Ramos (cell line): ENCODE measurements at regions not wholly inside any gene's neighbourhood (a gene's known extent, or its start where the extent isn't known, plus 50 kb on each side); places are given as distances from the start of the nearest gene placed in this dataset.

ENCODE experiments used
- in situ Hi-C: fragments of 300-500 bp; cut with MboI; formaldehyde crosslinking; loops from one replicate; pipeline ENCODE4 v1.14.3; 2022; ENCODE audit warnings: low sequenced_read_pairs; ENCODE audit not compliant: unreplicated experiment

DNA sequence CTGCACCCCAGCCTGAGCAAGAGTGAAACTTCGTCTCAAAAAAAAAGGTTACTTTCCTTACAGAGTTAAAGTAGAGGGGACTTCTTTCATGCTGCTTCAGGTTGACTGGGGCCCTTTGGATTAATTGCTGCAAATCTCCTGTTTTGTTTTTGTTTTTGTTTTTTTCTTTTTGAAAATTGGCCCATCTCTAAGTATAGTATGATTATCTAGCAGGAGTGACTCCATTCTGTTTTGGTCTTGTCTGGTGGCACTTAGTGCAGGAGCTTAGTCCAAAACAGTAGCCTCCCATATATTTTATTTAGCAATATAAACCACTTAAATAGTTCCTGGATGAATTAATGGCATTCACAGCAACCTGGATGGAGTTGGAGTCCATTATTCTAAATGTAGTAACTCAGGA is 113.0 kb downstream of the RPL22L1 start:
- in situ Hi-C loops: no loop called here

DNA sequence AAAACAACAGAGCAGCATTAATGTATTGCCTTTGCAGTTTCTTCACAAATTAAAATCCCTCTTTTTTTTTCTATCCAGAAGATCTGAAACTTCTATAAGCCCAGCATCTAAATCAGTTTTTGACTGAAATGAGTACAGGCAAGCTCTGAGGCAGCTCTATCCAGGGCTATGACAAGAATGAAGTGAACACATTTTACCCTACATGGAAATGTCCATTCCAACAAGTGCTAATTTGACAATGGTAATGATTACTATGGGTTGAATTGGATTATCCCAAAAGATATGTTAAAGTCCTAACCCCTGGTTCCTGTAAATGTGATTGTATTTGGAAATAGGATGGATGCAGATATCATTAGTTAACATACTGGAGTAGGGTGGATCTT is 115.7 kb downstream of the RPL22L1 start:
- in situ Hi-C loops: no loop called here

DNA sequence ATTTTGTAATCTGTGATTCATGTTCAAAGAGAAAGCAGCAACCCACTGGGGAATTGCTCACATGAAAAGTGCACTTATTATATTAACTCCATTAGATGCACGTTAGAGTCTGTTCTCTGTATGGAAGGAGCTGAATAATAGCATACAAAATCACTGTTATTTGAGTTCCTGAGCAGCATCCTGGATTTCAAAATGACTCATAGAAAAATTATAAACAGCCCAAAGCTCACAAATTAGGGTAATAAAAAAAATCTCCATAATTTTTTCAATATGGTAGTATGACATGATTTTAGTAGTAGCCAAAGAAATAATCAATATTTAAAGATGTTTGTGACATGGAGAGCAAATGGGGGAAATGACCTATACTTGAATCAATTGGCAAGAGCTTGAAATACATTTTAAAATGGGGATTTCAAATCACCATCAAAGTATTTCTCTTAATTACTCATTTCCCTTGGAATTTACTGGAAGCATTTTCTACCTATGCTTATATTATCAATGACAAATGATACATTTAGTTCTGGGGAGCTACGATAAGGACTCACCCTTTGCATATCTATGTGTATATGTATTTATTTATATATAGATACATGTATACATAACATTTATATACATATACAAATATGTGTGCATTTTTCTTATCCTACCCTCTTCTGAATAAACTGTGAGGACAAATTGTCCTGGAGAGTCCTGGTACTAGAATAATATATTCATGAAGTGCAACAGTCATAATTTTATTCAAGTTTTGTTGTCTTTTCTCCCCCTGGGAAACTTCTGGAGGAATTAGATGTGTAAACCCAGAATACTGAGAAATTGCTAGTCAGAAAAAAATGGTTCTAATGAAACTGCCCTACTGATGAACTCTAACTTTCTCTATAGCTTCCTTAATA is 116.3 kb downstream of the RPL22L1 start:
- in situ Hi-C loops: no loop called here

DNA sequence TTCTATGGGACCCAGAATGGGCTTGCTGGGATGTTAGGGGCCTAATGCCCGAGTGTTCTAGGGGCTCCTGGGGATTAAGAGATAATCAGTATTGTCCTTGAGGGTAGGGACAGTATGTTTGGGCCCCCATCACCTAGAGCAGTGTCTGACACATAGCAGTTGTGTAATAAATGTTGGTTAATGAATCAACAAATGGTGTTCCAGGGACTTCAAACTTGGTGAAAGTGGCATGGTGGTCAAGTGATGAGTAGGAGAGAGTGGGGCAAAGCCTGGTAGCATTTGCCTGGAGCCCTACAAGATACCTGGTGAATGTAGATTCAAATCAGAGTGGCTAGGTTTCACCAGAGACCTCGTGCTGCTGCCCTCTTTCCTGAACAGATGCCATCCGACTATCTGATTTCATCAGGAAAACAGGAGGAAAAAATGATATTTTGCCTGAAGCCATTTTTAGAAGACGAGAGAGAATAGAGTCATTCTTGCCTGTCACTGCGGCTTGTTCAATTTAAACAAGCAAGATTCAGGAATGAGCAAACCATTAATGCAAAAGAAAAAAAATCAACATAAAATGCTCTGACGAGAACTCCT is 117.3 kb downstream of the RPL22L1 start:
- in situ Hi-C loops: no loop called here

DNA sequence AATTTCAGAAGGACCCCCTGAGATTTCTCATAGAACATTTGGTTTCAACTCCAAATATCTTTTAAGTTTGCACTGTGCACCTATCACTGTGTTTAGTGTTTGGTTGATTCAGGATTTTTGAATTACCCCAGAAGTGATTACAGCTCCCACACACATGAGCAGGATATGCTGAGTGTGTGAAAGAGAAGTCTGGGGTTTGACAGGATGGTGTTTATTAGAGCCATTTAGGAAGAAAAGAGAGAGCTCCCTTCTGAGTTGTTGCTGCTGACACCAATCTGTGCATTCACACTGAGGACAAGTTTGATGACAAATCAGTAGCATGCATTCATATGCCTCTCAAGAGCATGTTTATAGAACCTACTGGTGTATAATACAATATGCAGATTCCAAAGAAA is 118.1 kb downstream of the RPL22L1 start:
- in situ Hi-C loops: no loop called here

DNA sequence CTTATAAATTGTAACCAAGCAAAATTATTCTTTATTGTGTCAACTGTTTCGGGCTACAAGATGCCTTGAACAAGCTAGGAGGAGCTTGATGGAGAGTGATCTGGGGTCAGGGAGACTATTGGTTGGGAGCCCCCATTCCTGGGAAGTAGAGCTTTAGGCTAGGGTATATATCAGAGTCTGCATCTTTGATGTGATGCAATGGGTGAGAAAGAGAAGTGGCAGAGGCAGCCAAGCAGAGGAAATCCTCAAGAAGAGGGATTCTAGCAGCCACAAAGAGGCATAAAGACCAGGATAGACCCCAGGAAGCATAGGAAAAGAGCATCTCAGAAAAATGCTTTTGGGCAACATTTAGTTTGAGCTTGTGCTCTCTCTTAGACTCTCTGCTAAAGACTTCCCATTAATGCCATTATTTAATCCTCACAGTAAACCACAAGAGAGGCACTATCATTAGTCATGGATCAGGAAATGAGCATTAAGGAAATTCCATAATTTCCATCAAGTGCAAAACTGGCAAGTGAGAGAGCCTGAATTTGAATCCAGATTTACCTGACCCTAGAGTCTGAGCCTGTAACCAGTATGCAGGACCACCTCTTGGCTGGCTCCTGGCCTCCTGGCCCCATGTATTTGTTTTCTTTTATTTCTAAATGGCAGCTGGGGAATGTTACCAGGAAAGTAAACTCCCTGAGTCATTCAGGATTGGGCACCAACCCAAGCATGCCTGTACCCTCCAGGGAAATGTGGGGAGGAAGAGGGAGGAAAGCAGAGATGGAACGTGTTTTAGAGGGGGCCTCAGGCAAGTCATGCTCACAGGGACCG is 118.7 kb downstream of the RPL22L1 start:
- in situ Hi-C loops: no loop called here

DNA sequence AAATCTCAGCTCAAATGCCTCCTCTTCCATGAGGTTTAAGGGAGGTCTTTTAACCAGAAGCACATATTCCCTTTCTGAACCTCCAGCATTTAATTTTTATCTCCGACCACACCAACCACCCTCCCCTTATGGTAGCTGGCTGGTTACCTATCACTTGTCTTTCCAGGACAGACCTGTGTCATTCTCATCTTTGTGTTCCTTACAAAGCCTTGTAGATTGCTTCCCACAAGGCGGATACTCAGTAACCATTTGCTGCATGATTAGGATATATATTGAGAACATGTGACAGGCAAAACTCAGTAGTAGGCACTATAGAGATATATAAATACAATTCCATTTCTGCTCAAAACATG is 119.5 kb downstream of the RPL22L1 start:
- in situ Hi-C loops: no loop called here

DNA sequence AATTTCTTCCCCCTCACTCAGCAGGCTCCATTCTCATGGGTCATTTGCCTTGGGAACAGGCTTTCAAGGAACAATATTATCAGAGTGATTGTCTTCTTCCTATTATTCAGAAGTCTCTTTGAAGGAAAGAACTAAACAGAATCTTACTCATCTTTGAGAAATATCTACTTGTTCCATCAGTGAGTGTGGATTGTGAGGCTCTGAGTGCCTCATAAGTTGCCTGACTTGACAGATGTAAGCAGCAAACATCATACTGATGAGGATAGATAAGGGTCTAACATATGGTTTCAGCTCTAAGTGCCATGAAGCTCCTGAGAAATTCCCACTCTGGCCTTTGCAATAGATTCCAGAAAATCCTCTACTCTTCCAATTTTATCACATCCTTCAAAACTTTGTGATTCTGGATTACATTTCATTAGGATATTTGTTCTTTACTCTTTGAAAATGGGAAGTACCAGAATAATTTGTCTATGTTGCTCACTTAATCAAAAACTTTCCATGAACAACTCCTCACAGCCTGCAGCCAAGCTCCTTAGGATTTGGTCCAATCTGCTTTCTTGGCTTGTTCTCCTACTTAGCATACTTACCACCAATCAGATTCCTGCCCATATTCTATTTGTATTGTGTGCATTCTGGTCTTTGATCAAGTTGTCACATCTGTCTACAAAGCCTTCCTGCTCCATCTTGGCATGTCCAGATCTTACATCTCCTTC is 120.1 kb downstream of the RPL22L1 start:
- in situ Hi-C loops: no loop called here

DNA sequence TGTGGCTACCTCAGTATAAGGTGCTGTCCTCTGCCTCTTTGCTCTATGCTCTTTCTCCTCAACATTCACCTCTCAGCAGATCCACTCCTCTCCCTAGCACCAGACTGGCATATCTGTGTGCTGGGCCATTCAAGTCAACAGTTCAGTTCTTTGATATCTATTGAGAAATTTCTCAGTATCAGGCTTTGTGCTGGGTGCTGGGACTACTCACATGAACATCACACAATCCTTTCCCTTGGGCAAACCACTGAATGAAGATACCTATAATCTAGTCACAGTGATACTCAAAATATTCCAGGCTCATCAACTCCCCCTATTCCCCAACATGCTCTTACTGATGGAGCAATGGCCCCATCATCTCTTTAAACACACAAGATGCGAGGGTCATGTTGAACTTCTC is 120.8 kb downstream of the RPL22L1 start:
- in situ Hi-C loops: no loop called here

DNA sequence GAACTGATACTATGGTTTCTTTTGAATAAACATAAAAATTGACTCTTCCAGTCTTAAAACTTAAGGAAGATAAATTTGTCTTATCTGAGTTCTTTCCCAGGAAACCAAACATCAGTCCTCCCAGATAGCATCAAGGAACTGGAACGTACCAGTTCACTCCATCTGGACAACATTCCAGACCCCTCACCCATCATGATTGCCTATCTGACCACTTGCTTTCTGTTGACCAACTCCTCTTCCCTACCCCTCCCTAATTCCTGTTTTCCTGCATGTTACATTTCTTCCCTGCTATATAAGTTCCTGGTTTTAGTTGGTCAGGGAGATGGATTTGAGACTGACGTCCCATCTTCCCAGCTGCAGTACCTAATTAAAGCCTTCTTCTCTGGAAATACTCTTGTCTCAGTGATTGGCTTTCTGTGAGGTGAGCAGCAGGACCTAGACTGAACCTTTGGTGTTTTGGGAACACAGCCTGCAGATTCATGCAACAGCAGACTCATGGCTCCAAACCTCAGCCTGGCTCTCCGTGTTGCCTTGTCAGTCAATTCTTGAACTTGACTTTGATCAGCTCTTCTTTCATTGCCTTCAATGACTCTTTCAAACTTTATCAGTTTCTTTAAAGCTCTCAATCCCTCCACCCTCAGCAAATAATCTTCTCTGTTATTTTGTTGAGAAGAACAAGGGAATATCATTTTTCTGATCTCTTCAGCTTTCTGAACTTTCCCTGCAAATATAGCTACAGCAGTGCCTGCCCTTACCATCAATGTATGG is 123.6 kb downstream of the RPL22L1 start:
- in situ Hi-C loops: no loop called here

DNA sequence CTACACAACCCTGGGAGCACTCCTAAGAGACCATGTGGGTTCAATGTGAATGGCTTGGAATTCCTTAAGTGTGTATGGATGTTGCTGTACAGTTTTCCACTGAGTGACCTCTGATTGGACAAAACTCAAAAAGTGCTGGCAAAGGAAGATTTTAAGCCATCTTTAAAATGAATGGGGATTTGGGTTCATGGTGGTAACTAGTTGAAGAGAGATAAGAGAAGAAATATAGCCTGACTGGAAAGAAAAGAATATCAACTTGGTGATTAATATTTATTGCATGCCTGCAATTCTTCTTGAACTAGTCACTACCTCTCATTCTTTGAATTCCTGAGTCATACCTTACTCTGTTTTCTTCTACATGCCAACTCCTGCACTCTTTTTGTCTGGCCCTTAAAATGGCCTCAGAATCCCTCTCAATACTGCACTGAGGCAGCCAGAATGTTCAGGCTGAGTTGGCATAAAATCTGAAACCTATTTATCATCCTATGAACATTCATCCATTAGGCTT is 124.7 kb downstream of the RPL22L1 start:
- in situ Hi-C loops: no loop called here

DNA sequence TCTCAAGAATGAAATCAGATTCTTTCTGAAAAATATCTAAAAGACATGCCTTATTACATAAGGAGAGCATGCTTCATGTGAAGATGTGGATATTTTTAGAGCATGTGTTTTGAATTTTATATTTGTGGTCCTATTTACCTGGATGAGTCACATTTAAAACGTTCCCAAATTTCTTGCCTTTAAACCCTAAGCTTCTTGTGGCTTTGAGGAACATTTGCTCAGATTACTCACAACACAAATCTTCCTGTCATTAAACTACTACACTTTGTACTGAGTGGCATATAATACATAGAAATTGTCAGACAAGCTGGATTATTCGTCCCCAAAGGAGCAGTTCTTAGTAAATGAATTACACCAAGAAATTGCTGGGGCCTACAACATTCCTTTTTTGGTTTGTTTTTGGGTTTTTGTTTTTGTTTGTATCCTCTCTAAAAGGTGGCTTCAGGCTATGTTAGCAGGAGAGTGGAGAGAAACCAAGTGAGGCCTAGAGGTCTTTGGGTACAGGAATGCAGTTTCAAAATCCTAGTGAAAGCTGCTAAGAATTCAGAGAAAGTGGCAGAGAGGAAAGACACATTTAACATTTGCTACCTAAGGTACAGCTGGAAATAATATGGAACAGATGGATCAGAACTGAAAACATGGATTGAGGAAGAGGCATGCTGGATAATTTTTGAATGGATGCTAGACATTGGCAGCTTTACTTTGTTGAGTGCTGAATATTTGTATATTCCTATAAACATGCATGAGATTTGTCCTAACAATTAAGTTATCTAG is 128.1 kb downstream of the RPL22L1 start:
- in situ Hi-C loops: no loop called here

DNA sequence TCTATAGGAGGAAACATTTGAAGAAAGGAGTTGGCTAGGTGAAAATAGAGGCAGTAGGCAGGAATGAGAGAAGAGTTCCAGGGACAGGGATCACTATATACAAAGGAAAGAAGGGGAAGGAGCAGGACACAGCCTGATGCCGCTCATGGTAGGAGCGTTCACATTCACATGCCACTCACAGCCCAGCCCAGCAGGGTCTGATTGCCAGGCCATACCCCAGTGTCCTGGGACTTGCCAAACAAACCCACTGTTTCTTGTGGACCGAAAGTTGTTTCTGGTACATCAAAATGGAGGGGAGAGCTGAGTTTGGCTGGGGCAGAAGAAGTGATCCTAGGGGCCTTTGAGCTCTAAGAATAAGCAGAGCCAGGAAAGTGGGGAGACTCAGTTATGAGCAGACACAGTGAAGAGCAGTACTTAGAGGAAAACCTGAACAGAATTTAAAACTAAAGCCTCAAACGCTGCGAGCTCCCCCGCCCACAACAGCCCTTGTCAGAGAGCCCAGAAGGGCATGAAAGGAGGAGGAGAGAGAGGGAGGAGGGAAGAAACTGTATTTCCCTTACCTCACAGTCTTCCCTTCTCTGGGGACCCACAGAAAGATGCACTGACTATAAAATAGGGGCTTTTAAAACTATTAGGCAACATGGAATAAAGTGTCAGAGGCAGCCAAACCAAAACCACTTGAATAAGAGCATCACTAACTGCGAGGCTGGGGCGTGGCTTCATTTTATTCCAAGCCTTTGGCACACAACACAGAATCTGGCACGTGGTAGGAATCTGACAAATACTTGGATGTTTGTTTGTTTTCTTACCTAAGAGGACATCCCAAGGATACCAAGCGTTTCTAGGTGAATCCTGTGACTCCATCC is 129.0 kb downstream of the RPL22L1 start:
- in situ Hi-C loops: no loop called here

DNA sequence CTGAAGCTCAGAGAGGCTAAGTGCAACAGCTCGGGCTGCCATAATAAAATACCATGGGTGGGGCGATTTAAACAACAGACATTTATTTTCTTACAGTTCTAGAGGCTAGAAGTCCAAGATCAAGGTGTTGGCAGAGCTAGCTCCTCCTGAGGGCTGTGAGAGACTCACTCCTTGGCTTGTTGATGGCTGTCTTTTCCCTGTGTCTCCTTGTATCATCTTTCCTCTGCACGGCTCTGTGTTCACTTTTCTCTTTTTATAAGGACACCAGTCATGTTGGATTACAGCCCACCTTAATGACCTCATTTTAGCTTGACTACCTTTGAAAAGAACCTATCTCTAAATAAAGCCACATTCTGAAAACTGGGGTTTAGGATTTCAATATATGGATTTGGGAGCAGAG is 129.7 kb downstream of the RPL22L1 start:
- in situ Hi-C loops: no loop called here

DNA sequence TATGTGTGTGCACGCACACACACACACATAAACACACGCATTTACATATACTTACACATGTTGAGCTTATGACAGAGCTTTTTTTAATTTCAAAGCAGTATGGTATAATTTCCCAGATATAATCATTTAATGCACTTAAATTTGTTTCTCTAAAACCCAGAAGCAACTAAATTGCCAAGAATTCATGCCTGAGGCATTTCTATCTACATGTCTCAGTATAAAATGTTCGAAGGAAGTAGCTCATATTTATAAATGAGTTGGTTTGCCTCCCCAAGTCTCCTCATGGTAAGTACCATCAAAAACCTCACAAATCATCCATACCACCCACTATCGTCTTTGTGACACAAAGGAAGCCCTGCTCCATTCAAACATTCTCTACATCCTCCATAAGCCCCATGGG is 130.6 kb downstream of the RPL22L1 start:
- in situ Hi-C loops: no loop called here

DNA sequence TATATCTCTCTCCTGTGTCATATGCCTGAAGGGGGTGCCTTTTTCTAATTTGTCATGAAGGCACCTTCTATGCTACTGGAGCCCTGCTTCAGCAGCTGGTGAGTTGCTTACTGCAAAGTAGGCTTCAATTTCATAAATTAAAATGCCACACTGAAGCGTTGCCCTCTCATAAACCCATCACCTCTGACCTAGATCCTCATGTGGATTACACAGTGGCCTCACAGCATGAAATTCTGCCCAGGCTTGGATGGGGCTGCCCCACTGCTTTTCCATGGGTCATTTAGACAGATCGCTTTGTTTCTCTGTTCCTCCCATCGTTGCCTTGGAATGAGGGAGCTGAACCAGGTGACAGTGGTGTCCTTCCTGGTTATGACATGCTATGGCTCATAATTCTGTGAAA is 131.2 kb downstream of the RPL22L1 start:
- in situ Hi-C loops: no loop called here

DNA sequence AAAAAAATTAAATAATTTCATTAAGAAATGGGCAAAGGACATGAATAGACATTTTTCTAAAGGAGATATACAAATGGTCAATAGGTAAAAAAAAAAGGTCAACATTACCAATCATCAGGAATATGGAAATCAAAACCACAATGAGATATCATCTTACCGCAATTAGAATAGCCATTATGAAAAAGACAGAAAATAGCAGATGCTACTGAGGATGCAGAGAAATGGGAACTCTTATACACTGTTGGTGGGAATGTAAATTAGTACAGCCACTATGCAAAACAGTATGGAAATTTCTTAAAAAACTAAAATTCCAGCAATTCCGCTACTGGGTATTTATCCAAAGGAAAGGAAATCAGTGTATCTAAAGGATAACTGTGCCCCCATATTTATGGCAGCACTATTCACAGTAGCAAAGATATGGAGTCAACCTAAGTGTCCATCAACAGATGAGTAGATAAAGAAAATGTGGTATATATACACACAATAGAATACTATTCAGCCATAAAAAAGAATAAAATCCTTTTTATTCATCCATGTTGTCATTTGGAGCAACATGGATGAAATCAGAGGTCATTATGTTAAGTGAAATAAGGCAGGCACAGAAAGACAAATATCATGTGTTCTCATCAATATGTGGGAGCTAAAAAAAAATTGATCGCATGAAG is 132.4 kb downstream of the RPL22L1 start:
- in situ Hi-C loops: no loop called here

DNA sequence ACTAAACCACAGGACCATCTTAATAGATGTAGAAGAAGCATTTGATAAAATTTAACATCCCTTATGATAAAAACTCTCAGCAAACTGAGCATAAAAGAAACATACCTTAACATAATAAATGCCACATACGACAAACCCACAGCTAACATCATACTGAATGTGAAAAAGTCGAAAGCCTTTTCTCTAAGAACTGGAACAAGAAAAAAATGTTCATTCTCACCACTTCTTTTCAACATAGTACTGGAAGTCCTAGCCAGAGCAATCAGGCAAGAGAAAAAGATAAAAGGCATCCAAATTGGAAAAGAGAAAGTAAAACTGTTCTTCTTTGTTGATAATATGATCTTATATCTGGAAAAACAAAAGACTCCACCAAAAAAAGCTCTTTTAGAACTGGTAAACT is 134.2 kb downstream of the RPL22L1 start:
- in situ Hi-C loops: no loop called here
